ENCODE measurements at regions not wholly inside any gene's neighbourhood (a gene's known extent, or its start where the extent isn't known, plus 50 kb on each side); places are given as distances from the start of the nearest gene placed in this dataset.
"Not testable (repeated sequence)": the region's sequence is repeated elsewhere in the genome, so short reads cannot be mapped to it uniquely, and the experiment has no call there.

- Histone ChIP-seq H3K27me3 (no peaks in the 10 kb centered on the region), H3K4me1 (no peaks in the 10 kb centered on the region), H3K36me3 (no peaks in the 10 kb centered on the region), H3K9me3 (no peaks in the 10 kb centered on the region), H3K4me3 (no peak overlapping the region), H3K27ac (no peak overlapping the region)
- DNase-seq (ENCODE audit: low spot score in 2 of 2) = no peak
- TF ChIP-seq CTCF (IDR thresholded peaks at IDR 0.05) = no peak
- no peak for TF ChIP-seq POLR2AphosphoS5 (IDR thresholded peaks at IDR 0.05)
- no peak for TF ChIP-seq POLR2A (IDR thresholded peaks at IDR 0.05)
- intact Hi-C loops (cut with DNase I; ENCODE audit: low total_unique reads) = no loop called here
Observed at GRCh38 chr5:85646036-85646435, 971.7 kb upstream of the COX7C start.

GRCh38 chr5:85646641-85647040 is 971.1 kb upstream of the COX7C start:
- DNase-seq (ENCODE audit: low spot score in 2 of 2) = no peak
- Histone ChIP-seq H3K4me1 (no peaks in the 10 kb centered on the region), H3K36me3 (no peaks in the 10 kb centered on the region), H3K27ac (no peak overlapping the region), H3K9me3 (no peaks in the 10 kb centered on the region), H3K4me3 (no peak overlapping the region), H3K27me3 (no peaks in the 10 kb centered on the region)
- TF ChIP-seq CTCF (IDR thresholded peaks at IDR 0.05) = no peak
- intact Hi-C loops (cut with DNase I; ENCODE audit: low total_unique reads) = no loop called here

- TF ChIP-seq CTCF (IDR thresholded peaks at IDR 0.05) (no peak), POLR2A (IDR thresholded peaks at IDR 0.05) (no peak), POLR2AphosphoS5 (IDR thresholded peaks at IDR 0.05) (no peak)
Observed at GRCh38 chr5:85647349-85648127, 970.2 kb upstream of the COX7C start.

GRCh38 chr5:85648495-85648894 is 969.2 kb upstream of the COX7C start:
- TF ChIP-seq CTCF (IDR thresholded peaks at IDR 0.05) (no peak), POLR2A (IDR thresholded peaks at IDR 0.05) (no peak), POLR2AphosphoS5 (IDR thresholded peaks at IDR 0.05) (no peak)
- intact Hi-C loops (cut with DNase I; ENCODE audit: low total_unique reads) = no loop called here
- no peaks in the 10 kb centered on the region for H3K27me3 ChIP-seq
- no peak for DNase-seq (ENCODE audit: low spot score in 2 of 2)
- H3K36me3 ChIP-seq = no peaks in the 10 kb centered on the region
- no peak overlapping the region for H3K27ac ChIP-seq
- H3K4me1 ChIP-seq = no peaks in the 10 kb centered on the region
- H3K4me3 ChIP-seq = no peak overlapping the region
- H3K9me3 ChIP-seq = no peaks in the 10 kb centered on the region

More at GRCh38 chr5:85647349-85648127, 970.2 kb upstream of the COX7C start:
- DNase-seq (ENCODE audit: low spot score in 2 of 2) = no peak
- H3K27me3 ChIP-seq = no peaks in the 10 kb centered on the region
- no peaks in the 10 kb centered on the region for H3K36me3 ChIP-seq
- H3K4me1 ChIP-seq = no peaks in the 10 kb centered on the region
- intact Hi-C loops (cut with DNase I; ENCODE audit: low total_unique reads) = no loop called here
- H3K9me3 ChIP-seq = no peaks in the 10 kb centered on the region
- H3K27ac ChIP-seq = no peak overlapping the region
- no peak overlapping the region for H3K4me3 ChIP-seq

- intact Hi-C loops (cut with DNase I; ENCODE audit: low total_unique reads) = no loop called here
- Histone ChIP-seq H3K27ac (no peak overlapping the region), H3K4me1 (no peaks in the 10 kb centered on the region), H3K9me3 (peaks cover 12 to 21% of the 10 kb centered on the region in 2 donors), H3K36me3 (no peaks in the 10 kb centered on the region), H3K4me3 (no peak overlapping the region), H3K27me3 (no peaks in the 10 kb centered on the region)
- no peak for DNase-seq (ENCODE audit: low spot score in 2 of 2)
- TF ChIP-seq POLR2A (IDR thresholded peaks at IDR 0.05) (no peak), POLR2AphosphoS5 (IDR thresholded peaks at IDR 0.05) (no peak), CTCF (IDR thresholded peaks at IDR 0.05) (no peak)
Observed at GRCh38 chr5:85651731-85652130, 966.0 kb upstream of the COX7C start.

GRCh38 chr5:85654144-85654543 is 963.6 kb upstream of the COX7C start:
- intact Hi-C loops (cut with DNase I; ENCODE audit: low total_unique reads); DNase-seq (ENCODE audit: low spot score in 2 of 2); H3K4me1 ChIP-seq; H3K4me3 ChIP-seq; H3K27ac ChIP-seq; H3K27me3 ChIP-seq; H3K36me3 ChIP-seq: not testable (repeated sequence)
- peaks cover 12 to 21% of the 10 kb centered on the region in 2 donors for H3K9me3 ChIP-seq
